SU-DHL-6 (cell line): ENCODE measurements at regions not wholly inside any gene's neighbourhood (a gene's known extent, or its start where the extent isn't known, plus 50 kb on each side); places are given as distances from the start of the nearest gene placed in this dataset.

Source experiments
- EZH2phosphoT487 ChIP-seq: fragments of 200-600 bp; sonication (generic), shearing (Covaris generic); conservative IDR thresholded peaks from 2 replicates; pipeline ENCODE4 v1.6.1; 2018; ENCODE audit warnings: mild to moderate bottlenecking, antibody characterized with exemption, low read length, moderate library complexity, mixed read lengths
- TF ChIP-seq, protein P1 (sequence below): fragments of 200-600 bp; sonication (generic); IDR thresholded peaks from one replicate; pipeline ENCODE4 v1.5.1; 2017; ENCODE audit warnings: antibody characterized with exemption, mild to moderate bottlenecking, low read length, moderate library complexity; ENCODE audit not compliant: insufficient read depth, poor library complexity, severe bottlenecking

DNA sequence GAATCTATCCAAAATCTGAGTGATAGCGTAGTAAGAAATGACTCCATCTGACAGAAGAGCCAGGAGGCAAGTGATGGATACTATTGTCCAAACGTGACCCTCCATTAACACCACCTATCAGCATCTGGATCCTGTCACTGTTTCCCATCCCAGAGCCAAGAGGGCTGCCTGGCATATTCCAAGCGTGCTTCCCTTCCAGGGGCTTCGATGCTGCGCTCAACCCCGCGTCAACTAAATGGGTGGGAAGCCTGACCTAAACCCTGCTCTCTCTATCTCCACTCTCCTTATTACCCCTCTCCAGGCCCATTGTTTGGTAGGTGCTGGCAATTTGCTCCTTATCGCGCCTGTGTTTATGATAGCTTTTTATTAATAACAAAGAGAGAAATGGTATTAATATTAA is 83.2 kb downstream of the NR2F2 start:
- TF ChIP-seq, protein P1, sequence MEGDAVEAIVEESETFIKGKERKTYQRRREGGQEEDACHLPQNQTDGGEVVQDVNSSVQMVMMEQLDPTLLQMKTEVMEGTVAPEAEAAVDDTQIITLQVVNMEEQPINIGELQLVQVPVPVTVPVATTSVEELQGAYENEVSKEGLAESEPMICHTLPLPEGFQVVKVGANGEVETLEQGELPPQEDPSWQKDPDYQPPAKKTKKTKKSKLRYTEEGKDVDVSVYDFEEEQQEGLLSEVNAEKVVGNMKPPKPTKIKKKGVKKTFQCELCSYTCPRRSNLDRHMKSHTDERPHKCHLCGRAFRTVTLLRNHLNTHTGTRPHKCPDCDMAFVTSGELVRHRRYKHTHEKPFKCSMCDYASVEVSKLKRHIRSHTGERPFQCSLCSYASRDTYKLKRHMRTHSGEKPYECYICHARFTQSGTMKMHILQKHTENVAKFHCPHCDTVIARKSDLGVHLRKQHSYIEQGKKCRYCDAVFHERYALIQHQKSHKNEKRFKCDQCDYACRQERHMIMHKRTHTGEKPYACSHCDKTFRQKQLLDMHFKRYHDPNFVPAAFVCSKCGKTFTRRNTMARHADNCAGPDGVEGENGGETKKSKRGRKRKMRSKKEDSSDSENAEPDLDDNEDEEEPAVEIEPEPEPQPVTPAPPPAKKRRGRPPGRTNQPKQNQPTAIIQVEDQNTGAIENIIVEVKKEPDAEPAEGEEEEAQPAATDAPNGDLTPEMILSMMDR: no peak
- no peak for TF ChIP-seq EZH2phosphoT487
